HG03280 (cell line): ENCODE measurements at regions not wholly inside any gene's neighbourhood (a gene's known extent, or its start where the extent isn't known, plus 50 kb on each side); places are given as distances from the start of the nearest gene placed in this dataset.
"Not testable (repeated sequence)": the region's sequence is repeated elsewhere in the genome, so short reads cannot be mapped to it uniquely, and the experiment has no call there.

Experiments
- ATAC-seq: cut with Tn5 transposase; IDR thresholded peaks from one replicate; pipeline ENCODE4 v1.9.1; 2021; ENCODE audit warnings: mild to moderate bottlenecking, moderate library complexity; ENCODE audit not compliant: unreplicated experiment

- ATAC-seq = no peak
Observed at GRCh38 chr7:69182596-69183467, 415.4 kb upstream of the AUTS2 start.

- no peak for ATAC-seq
Observed at GRCh38 chr7:69184339-69184738, 413.9 kb upstream of the AUTS2 start.

- ATAC-seq = no peak
Observed at GRCh38 chr7:69185170-69185569, 413.1 kb upstream of the AUTS2 start.

- ATAC-seq = no peak
Observed at GRCh38 chr7:69186974-69187373, 411.3 kb upstream of the AUTS2 start.

- ATAC-seq = no peak
Observed at GRCh38 chr7:69187824-69188333, 410.4 kb upstream of the AUTS2 start.

GRCh38 chr7:69189406-69189805, 408.9 kb upstream of the AUTS2 start:
- ATAC-seq = no peak

GRCh38 chr7:69190025-69190424, 408.2 kb upstream of the AUTS2 start:
- no peak for ATAC-seq

GRCh38 chr7:69190763-69191162, 407.5 kb upstream of the AUTS2 start:
- ATAC-seq = no peak

GRCh38 chr7:69192134-69192533, 406.1 kb upstream of the AUTS2 start:
- no peak for ATAC-seq

- no peak for ATAC-seq
Observed at GRCh38 chr7:69193061-69193460, 405.2 kb upstream of the AUTS2 start.

- no peak for ATAC-seq
Observed at GRCh38 chr7:69196593-69196992, 401.7 kb upstream of the AUTS2 start.

- ATAC-seq = no peak
Observed at GRCh38 chr7:69198250-69198649, 400.0 kb upstream of the AUTS2 start.

- ATAC-seq = no peak
Observed at GRCh38 chr7:69199041-69199440, 399.2 kb upstream of the AUTS2 start.

GRCh38 chr7:69199661-69200060, 398.6 kb upstream of the AUTS2 start:
- ATAC-seq = no peak

GRCh38 chr7:69203871-69204270, 394.4 kb upstream of the AUTS2 start:
- no peak for ATAC-seq

GRCh38 chr7:69204943-69205342, 393.3 kb upstream of the AUTS2 start:
- ATAC-seq = no peak

- no peak for ATAC-seq
Observed at GRCh38 chr7:69205581-69205980, 392.7 kb upstream of the AUTS2 start.

- ATAC-seq = no peak
Observed at GRCh38 chr7:69208276-69208675, 390.0 kb upstream of the AUTS2 start.

- ATAC-seq = no peak
Observed at GRCh38 chr7:69208848-69209247, 389.4 kb upstream of the AUTS2 start.

GRCh38 chr7:69211336-69211735, 386.9 kb upstream of the AUTS2 start:
- no peak for ATAC-seq

- ATAC-seq = no peak
Observed at GRCh38 chr7:69211739-69212138, 386.5 kb upstream of the AUTS2 start.

GRCh38 chr7:69213878-69214277, 384.4 kb upstream of the AUTS2 start:
- no peak for ATAC-seq

- ATAC-seq = not testable (repeated sequence)
Observed at GRCh38 chr7:69215516-69215915, 382.8 kb upstream of the AUTS2 start.
